Vagina (tissue), 2 donors: ENCODE measurements at regions not wholly inside any gene's neighbourhood (a gene's known extent, or its start where the extent isn't known, plus 50 kb on each side); places are given as distances from the start of the nearest gene placed in this dataset.

Source experiments
- DNase-seq, 2 donors: peaks; one replicate each; pipeline ENCODE4 v3.0.0-alpha.2; 2017; ENCODE audit errors: extremely low spot score in 2 of 2
- H3K27ac ChIP-seq: fragments of 200-600 bp; sonication (generic); one replicate; pipeline ENCODE4 v1.5.1; 2019
- H3K27me3 ChIP-seq: fragments of 200-600 bp; sonication (generic); one replicate; pipeline ENCODE4 v1.5.1; 2019
- H3K36me3 ChIP-seq, 2 donors: fragments of 200-600 bp; sonication (generic); one replicate each; pipeline ENCODE4 v1.5.1; 2017 to 2019
- H3K4me1 ChIP-seq: fragments of 200-600 bp; sonication (generic); one replicate; pipeline ENCODE4 v1.5.1; 2019
- H3K4me3 ChIP-seq, 2 donors: fragments of 200-600 bp; sonication (generic); 1 replicate in 1 of 2; 2 replicates in 1 of 2; pipeline ENCODE4 v1.5.1; 2016 to 2019
- H3K9me3 ChIP-seq: fragments of 200-600 bp; sonication (generic); one replicate; pipeline ENCODE4 v1.5.1; 2019
- CTCF ChIP-seq, 3 experiments: fragments of 450-650 bp in 2 of 3; fragments of 200-600 bp in 1 of 3; sonication (generic) in 1 of 3; IDR thresholded peaks; one replicate each; pipeline ENCODE4 v1.5.1; 2017 to 2019; ENCODE audit warnings: antibody characterized with exemption in 3 of 3, mild to moderate bottlenecking in 2 of 3, moderate library complexity in 2 of 3
- POLR2A ChIP-seq, 2 donors: fragments of 450-650 bp; IDR thresholded peaks; one replicate each; pipeline ENCODE4 v1.6.1; 2017; ENCODE audit warnings: antibody characterized with exemption in 2 of 2, mild to moderate bottlenecking in 2 of 2, moderate library complexity in 2 of 2
- POLR2AphosphoS5 ChIP-seq, 2 donors: sonication (generic); formaldehyde crosslinking; IDR thresholded peaks; one replicate each; pipeline ENCODE4 v1.9.0; 2017; ENCODE audit warnings: antibody characterized with exemption in 2 of 2, mild to moderate bottlenecking in 2 of 2, low read depth in 1 of 2; ENCODE audit not compliant: insufficient read depth in 1 of 2
- intact Hi-C: fragments of 100-400 bp; cut with DNase I; formaldehyde crosslinking; loops from one replicate; pipeline ENCODE4 v1.15.1; 2023

GRCh38 chr14:98890556-98891340 lies 381.2 kb downstream of the BCL11B start:
- H3K36me3 ChIP-seq = no peaks in the 10 kb centered on the region
- H3K4me1 ChIP-seq = peaks cover 19% of the 10 kb centered on the region
- intact Hi-C loops = no loop called here
- no peak overlapping the region for H3K27ac ChIP-seq
- H3K27me3 ChIP-seq = no peaks in the 10 kb centered on the region
- no peak overlapping the region for H3K4me3 ChIP-seq
- DNase-seq = no peak
- H3K9me3 ChIP-seq = no peaks in the 10 kb centered on the region
- TF ChIP-seq CTCF (IDR thresholded peaks at IDR 0.05) (no peak), POLR2A (IDR thresholded peaks at IDR 0.05) (no peak), POLR2AphosphoS5 (IDR thresholded peaks at IDR 0.05; ENCODE audit: insufficient read depth in 1 of 2, low read depth in 1 of 2) (no peak)

GRCh38 chr14:98893675-98894074 lies 378.3 kb downstream of the BCL11B start:
- DNase-seq = no peak
- Histone ChIP-seq H3K4me3 (no peak overlapping the region), H3K4me1 (peaks cover 19% of the 10 kb centered on the region), H3K36me3 (no peaks in the 10 kb centered on the region), H3K9me3 (no peaks in the 10 kb centered on the region), H3K27ac (no peak overlapping the region), H3K27me3 (no peaks in the 10 kb centered on the region)
- TF ChIP-seq POLR2A (IDR thresholded peaks at IDR 0.05) (no peak), CTCF (IDR thresholded peaks at IDR 0.05) (no peak), POLR2AphosphoS5 (IDR thresholded peaks at IDR 0.05; ENCODE audit: insufficient read depth in 1 of 2, low read depth in 1 of 2) (no peak)
- intact Hi-C loops = no loop called here

GRCh38 chr14:98894600-98894999 lies 377.4 kb downstream of the BCL11B start:
- Histone ChIP-seq H3K27me3 (no peaks in the 10 kb centered on the region), H3K27ac (no peak overlapping the region), H3K4me1 (peaks cover 19% of the 10 kb centered on the region), H3K4me3 (no peak overlapping the region), H3K36me3 (no peaks in the 10 kb centered on the region), H3K9me3 (no peaks in the 10 kb centered on the region)
- no peak for TF ChIP-seq CTCF (IDR thresholded peaks at IDR 0.05)
- TF ChIP-seq POLR2A (IDR thresholded peaks at IDR 0.05) = no peak
- TF ChIP-seq POLR2AphosphoS5 (IDR thresholded peaks at IDR 0.05; ENCODE audit: insufficient read depth in 1 of 2, low read depth in 1 of 2) = no peak
- intact Hi-C loops = no loop called here
- no peak for DNase-seq

GRCh38 chr14:98896449-98896848 lies 375.5 kb downstream of the BCL11B start:
- H3K4me1 ChIP-seq = peaks cover 8% of the 10 kb centered on the region
- no peaks in the 10 kb centered on the region for H3K27me3 ChIP-seq
- intact Hi-C loops = no loop called here
- TF ChIP-seq POLR2A (IDR thresholded peaks at IDR 0.05) = no peak
- TF ChIP-seq CTCF (IDR thresholded peaks at IDR 0.05) = no peak
- no peak for TF ChIP-seq POLR2AphosphoS5 (IDR thresholded peaks at IDR 0.05; ENCODE audit: insufficient read depth in 1 of 2, low read depth in 1 of 2)
- H3K27ac ChIP-seq = no peak overlapping the region
- no peaks in the 10 kb centered on the region for H3K9me3 ChIP-seq
- H3K36me3 ChIP-seq = no peaks in the 10 kb centered on the region
- no peak overlapping the region for H3K4me3 ChIP-seq
- DNase-seq = no peak

- DNase-seq = no peak
- Histone ChIP-seq H3K4me3 (no peak overlapping the region), H3K9me3 (no peaks in the 10 kb centered on the region), H3K27ac (no peak overlapping the region), H3K27me3 (no peaks in the 10 kb centered on the region), H3K36me3 (no peaks in the 10 kb centered on the region), H3K4me1 (no peaks in the 10 kb centered on the region)
- TF ChIP-seq POLR2A (IDR thresholded peaks at IDR 0.05) = no peak
- TF ChIP-seq POLR2AphosphoS5 (IDR thresholded peaks at IDR 0.05; ENCODE audit: insufficient read depth in 1 of 2, low read depth in 1 of 2) = no peak
- TF ChIP-seq CTCF (IDR thresholded peaks at IDR 0.05) = no peak
- intact Hi-C loops = no loop called here
Observed at GRCh38 chr14:98897605-98898309, 374.2 kb downstream of the BCL11B start.
